ENCODE measurements at regions not wholly inside any gene's neighbourhood (a gene's known extent, or its start where the extent isn't known, plus 50 kb on each side); places are given as distances from the start of the nearest gene placed in this dataset.
"Not testable (repeated sequence)": the region's sequence is repeated elsewhere in the genome, so short reads cannot be mapped to it uniquely, and the experiment has no call there.

- DNase-seq (ENCODE audit: low read depth) = no peak
- H3K4me3 ChIP-seq (ENCODE audit: low read depth, low read length) = no peak overlapping the region
Observed at GRCh38 chr5:92308679-92309078, 925.6 kb upstream of the ARRDC3 start.

GRCh38 chr5:92302356-92302755, 919.2 kb upstream of the ARRDC3 start:
- DNase-seq (ENCODE audit: low read depth) = not testable (repeated sequence)

More at GRCh38 chr5:92308679-92309078, 925.6 kb upstream of the ARRDC3 start:
- TF ChIP-seq CTCF (conservative IDR thresholded peaks at IDR 0.05; ENCODE audit: low read depth, low read length) = no peak

GRCh38 chr5:92283521-92283920, 900.4 kb upstream of the ARRDC3 start:
- TF ChIP-seq CTCF (conservative IDR thresholded peaks at IDR 0.05; ENCODE audit: low read depth, low read length) = no peak
- H3K4me3 ChIP-seq (ENCODE audit: low read depth, low read length) = no peak overlapping the region
- no peak for DNase-seq (ENCODE audit: low read depth)

More at GRCh38 chr5:92302356-92302755, 919.2 kb upstream of the ARRDC3 start:
- not testable (repeated sequence) for H3K4me3 ChIP-seq (ENCODE audit: low read depth, low read length)

- H3K4me3 ChIP-seq (ENCODE audit: low read depth, low read length); DNase-seq (ENCODE audit: low read depth): not testable (repeated sequence)
Observed at GRCh38 chr5:92271750-92272149, 888.6 kb upstream of the ARRDC3 start.

GRCh38 chr5:92268343-92268742, 885.2 kb upstream of the ARRDC3 start:
- no peak for DNase-seq (ENCODE audit: low read depth)
- no peak for TF ChIP-seq CTCF (conservative IDR thresholded peaks at IDR 0.05; ENCODE audit: low read depth, low read length)

GRCh38 chr5:92267830-92268229, 884.7 kb upstream of the ARRDC3 start:
- no peak for TF ChIP-seq CTCF (conservative IDR thresholded peaks at IDR 0.05; ENCODE audit: low read depth, low read length)
- DNase-seq (ENCODE audit: low read depth) = no peak
- no peak overlapping the region for H3K4me3 ChIP-seq (ENCODE audit: low read depth, low read length)

More at GRCh38 chr5:92268343-92268742, 885.2 kb upstream of the ARRDC3 start:
- H3K4me3 ChIP-seq (ENCODE audit: low read depth, low read length) = no peak overlapping the region

GRCh38 chr5:92265804-92266203, 882.7 kb upstream of the ARRDC3 start:
- no peak for TF ChIP-seq CTCF (conservative IDR thresholded peaks at IDR 0.05; ENCODE audit: low read depth, low read length)
- no peak overlapping the region for H3K4me3 ChIP-seq (ENCODE audit: low read depth, low read length)
- DNase-seq (ENCODE audit: low read depth) = no peak

- not testable (repeated sequence) for DNase-seq (ENCODE audit: low read depth); H3K4me3 ChIP-seq (ENCODE audit: low read depth, low read length)
Observed at GRCh38 chr5:92255605-92256004, 872.5 kb upstream of the ARRDC3 start.

GRCh38 chr5:92248518-92248917, 865.4 kb upstream of the ARRDC3 start:
- no peak for TF ChIP-seq CTCF (conservative IDR thresholded peaks at IDR 0.05; ENCODE audit: low read depth, low read length)
- H3K4me3 ChIP-seq (ENCODE audit: low read depth, low read length) = no peak overlapping the region
- DNase-seq (ENCODE audit: low read depth) = no peak

Measured in epithelial cell of proximal tubule (primary cell).